ENCODE measurements at regions not wholly inside any gene's neighbourhood (a gene's known extent, or its start where the extent isn't known, plus 50 kb on each side); places are given as distances from the start of the nearest gene placed in this dataset.

DNA sequence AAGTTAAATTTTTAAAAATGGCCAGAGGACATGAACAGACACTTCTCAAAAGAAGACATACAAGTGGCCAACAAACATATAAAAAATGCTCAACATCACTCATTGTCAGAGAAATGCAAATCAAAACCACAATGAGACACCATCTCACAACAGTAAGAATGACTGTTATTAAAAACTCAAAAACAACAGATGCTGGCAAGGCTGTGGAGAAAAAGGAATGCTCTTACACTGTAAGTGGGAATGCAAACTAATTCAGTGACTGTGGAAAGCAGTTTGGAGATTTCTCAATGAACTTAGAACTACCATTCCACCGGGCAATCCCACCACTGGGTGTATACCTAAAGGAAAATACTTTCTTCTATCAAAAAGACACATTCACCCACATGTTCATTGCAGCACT, 168.5 kb upstream of the PIK3R1 start:
- DNase-seq (ENCODE audit: low spot score) = no peak
- TF ChIP-seq CTCF (IDR thresholded peaks at IDR 0.05; ENCODE audit: low read depth, low read length, missing input control) = no peak
- TF ChIP-seq HNF4A (conservative IDR thresholded peaks at IDR 0.05) = no peak
- no peak for TF ChIP-seq ZBTB33 (IDR thresholded peaks at IDR 0.05)

GRCh38 chr5:68046445-68046844, 169.1 kb upstream of the PIK3R1 start:
- Histone ChIP-seq H3K4me3 (ENCODE audit: low read depth in 1 of 3, low read length in 3 of 3) (no peak overlapping the region), H3K27me3 (ENCODE audit: control insufficient read depth in 4 of 4, insufficient read depth in 4 of 4, low read length in 3 of 4) (no peaks in the 10 kb centered on the region), H3K36me3 (ENCODE audit: control insufficient read depth in 4 of 4, insufficient read depth in 3 of 4, low read depth in 1 of 4, low read length in 3 of 4) (no peaks in the 10 kb centered on the region), H3K9me3 (ENCODE audit: control insufficient read depth in 4 of 4, low read length in 3 of 4) (no peaks in the 10 kb centered on the region), H3K9ac (ENCODE audit: low read depth in 1 of 2, low read length in 2 of 2) (no peak overlapping the region), H3K27ac (ENCODE audit: low read depth in 1 of 2, low read length in 2 of 2) (no peak overlapping the region), H3K4me1 (ENCODE audit: control insufficient read depth in 4 of 4, insufficient read depth in 4 of 4, low read length in 3 of 4) (peaks cover 0 to 9% (median 1%) of the 10 kb centered on the region in 4 donors)
- WGBS = 61% methylated on average over 5 of the region's 5 CpGs
- DNase-seq (ENCODE audit: low spot score) = no peak
- TF ChIP-seq HNF4A (conservative IDR thresholded peaks at IDR 0.05) (no peak), GABPA (IDR thresholded peaks at IDR 0.05 in 1 of 2, conservative IDR thresholded peaks at IDR 0.05 in 1 of 2) (no peak), ZBTB33 (IDR thresholded peaks at IDR 0.05) (no peak), YY1 (IDR thresholded peaks at IDR 0.05) (peak; percentile 52)
- TF ChIP-seq, protein P1, sequence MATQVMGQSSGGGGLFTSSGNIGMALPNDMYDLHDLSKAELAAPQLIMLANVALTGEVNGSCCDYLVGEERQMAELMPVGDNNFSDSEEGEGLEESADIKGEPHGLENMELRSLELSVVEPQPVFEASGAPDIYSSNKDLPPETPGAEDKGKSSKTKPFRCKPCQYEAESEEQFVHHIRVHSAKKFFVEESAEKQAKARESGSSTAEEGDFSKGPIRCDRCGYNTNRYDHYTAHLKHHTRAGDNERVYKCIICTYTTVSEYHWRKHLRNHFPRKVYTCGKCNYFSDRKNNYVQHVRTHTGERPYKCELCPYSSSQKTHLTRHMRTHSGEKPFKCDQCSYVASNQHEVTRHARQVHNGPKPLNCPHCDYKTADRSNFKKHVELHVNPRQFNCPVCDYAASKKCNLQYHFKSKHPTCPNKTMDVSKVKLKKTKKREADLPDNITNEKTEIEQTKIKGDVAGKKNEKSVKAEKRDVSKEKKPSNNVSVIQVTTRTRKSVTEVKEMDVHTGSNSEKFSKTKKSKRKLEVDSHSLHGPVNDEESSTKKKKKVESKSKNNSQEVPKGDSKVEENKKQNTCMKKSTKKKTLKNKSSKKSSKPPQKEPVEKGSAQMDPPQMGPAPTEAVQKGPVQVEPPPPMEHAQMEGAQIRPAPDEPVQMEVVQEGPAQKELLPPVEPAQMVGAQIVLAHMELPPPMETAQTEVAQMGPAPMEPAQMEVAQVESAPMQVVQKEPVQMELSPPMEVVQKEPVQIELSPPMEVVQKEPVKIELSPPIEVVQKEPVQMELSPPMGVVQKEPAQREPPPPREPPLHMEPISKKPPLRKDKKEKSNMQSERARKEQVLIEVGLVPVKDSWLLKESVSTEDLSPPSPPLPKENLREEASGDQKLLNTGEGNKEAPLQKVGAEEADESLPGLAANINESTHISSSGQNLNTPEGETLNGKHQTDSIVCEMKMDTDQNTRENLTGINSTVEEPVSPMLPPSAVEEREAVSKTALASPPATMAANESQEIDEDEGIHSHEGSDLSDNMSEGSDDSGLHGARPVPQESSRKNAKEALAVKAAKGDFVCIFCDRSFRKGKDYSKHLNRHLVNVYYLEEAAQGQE (IDR thresholded peaks at IDR 0.05) = no peak

More for the DNA sequence above, 168.5 kb upstream of the PIK3R1 start:
- no peak overlapping the region for H3K27ac ChIP-seq (ENCODE audit: low read depth in 1 of 2, low read length in 2 of 2)
- peaks cover 0 to 9% (median 1%) of the 10 kb centered on the region in 4 donors for H3K4me1 ChIP-seq (ENCODE audit: control insufficient read depth in 4 of 4, insufficient read depth in 4 of 4, low read length in 3 of 4)
- no peaks in the 10 kb centered on the region for H3K27me3 ChIP-seq (ENCODE audit: control insufficient read depth in 4 of 4, insufficient read depth in 4 of 4, low read length in 3 of 4)
- H3K9ac ChIP-seq (ENCODE audit: low read depth in 1 of 2, low read length in 2 of 2) = no peak overlapping the region
- WGBS = 96% methylated on average over 1 of the region's 1 CpG
- H3K4me3 ChIP-seq (ENCODE audit: low read depth in 1 of 3, low read length in 3 of 3) = no peak overlapping the region
- no peaks in the 10 kb centered on the region for H3K9me3 ChIP-seq (ENCODE audit: control insufficient read depth in 4 of 4, low read length in 3 of 4)
- H3K36me3 ChIP-seq (ENCODE audit: control insufficient read depth in 4 of 4, insufficient read depth in 3 of 4, low read depth in 1 of 4, low read length in 3 of 4) = no peaks in the 10 kb centered on the region

Data from liver (tissue), 8 donors.